ENCODE measurements at regions not wholly inside any gene's neighbourhood (a gene's known extent, or its start where the extent isn't known, plus 50 kb on each side); places are given as distances from the start of the nearest gene placed in this dataset.

DNA sequence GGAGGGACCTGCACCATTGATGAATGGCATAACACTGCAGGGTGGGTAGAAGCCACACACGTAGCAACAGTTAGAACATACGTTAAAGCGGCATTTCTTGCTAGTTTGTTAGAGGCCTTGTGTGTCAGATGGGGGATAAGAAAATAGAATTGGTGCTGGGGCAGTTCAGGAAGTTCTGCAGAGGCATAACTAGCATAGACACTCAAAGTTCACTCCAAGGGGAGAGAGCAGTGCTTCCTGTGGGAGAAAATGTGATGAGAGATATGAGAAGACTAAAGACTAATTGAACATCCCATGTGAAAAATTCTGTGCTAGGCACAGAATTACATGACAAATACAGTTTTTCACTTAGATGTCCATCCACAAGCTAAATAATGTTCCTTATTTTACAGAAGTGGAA, 327.1 kb downstream of the ZNF621 start:
- H3K27me3 ChIP-seq (ENCODE audit: control insufficient read depth, insufficient read depth, low read length), result no peaks in the 10 kb centered on the region
- H3K79me2 ChIP-seq, result no peaks in the 10 kb centered on the region
- no peak overlapping the region for H3K27ac ChIP-seq
- no peak overlapping the region for H3K4me2 ChIP-seq (ENCODE audit: low read length)
- no peak for TF ChIP-seq CTCF (IDR thresholded peaks at IDR 0.05)
- H3K36me3 ChIP-seq (ENCODE audit: control insufficient read depth, insufficient read depth, low read length), result no peaks in the 10 kb centered on the region
- no peaks in the 10 kb centered on the region for H3K9me3 ChIP-seq (ENCODE audit: control insufficient read depth, low read length)
- no peak overlapping the region for H2AFZ ChIP-seq
- no peak overlapping the region for H3K9ac ChIP-seq
- no peak overlapping the region for H3K4me3 ChIP-seq (ENCODE audit: low read depth, low read length)
- no peaks in the 10 kb centered on the region for H3K4me1 ChIP-seq

DNA sequence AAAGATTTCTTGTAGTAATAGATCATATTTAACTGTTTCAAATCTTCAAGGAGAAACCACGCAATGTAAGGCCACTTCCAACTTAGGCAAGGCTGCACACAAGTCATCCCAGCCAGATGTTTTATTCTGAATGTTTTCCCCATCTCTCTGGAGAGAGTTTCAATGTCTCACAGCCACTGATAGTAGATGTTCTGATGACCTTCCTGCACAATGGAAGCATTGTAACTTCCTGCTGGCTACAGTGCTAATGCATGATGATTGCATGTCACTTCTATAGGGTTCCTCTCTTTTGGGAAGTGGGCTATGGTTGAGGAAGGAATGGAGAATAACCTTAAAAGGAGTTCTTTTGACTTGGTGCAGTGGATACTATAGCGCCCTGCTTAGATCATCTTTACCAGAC, 328.0 kb downstream of the ZNF621 start:
- no peak overlapping the region for H2AFZ ChIP-seq
- no peak overlapping the region for H3K4me2 ChIP-seq (ENCODE audit: low read length)
- H3K27me3 ChIP-seq (ENCODE audit: control insufficient read depth, insufficient read depth, low read length), result no peaks in the 10 kb centered on the region
- H3K27ac ChIP-seq, result no peak overlapping the region
- H3K4me3 ChIP-seq (ENCODE audit: low read depth, low read length), result no peak overlapping the region
- no peaks in the 10 kb centered on the region for H3K4me1 ChIP-seq
- H3K9me3 ChIP-seq (ENCODE audit: control insufficient read depth, low read length), result no peaks in the 10 kb centered on the region
- no peak for TF ChIP-seq CTCF (IDR thresholded peaks at IDR 0.05)
- no peaks in the 10 kb centered on the region for H3K79me2 ChIP-seq
- no peaks in the 10 kb centered on the region for H3K36me3 ChIP-seq (ENCODE audit: control insufficient read depth, insufficient read depth, low read length)
- H3K9ac ChIP-seq, result no peak overlapping the region

DNA sequence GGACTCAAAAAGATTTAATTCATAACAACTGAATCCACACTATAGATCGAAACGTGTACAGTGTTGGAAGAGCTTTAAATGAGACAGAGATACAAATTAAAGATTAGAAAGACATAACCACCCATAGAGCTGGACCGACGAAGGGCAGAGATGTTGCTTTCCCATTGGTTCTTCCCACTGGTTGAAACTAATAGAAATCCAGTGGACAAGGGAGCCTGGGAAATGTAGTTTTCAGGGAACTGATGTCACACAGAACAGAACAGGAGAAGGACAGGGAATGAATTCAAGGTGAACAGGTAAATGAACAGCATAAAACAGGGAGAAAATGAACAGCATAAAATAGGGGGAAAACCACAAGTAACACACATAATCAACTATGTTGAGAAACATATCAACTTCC, 328.7 kb downstream of the ZNF621 start:
- Histone ChIP-seq H3K9me3 (ENCODE audit: control insufficient read depth, low read length) (no peaks in the 10 kb centered on the region), H3K4me1 (no peaks in the 10 kb centered on the region), H3K27ac (no peak overlapping the region), H3K36me3 (ENCODE audit: control insufficient read depth, insufficient read depth, low read length) (no peaks in the 10 kb centered on the region), H3K4me2 (ENCODE audit: low read length) (no peak overlapping the region), H3K9ac (no peak overlapping the region), H3K4me3 (ENCODE audit: low read depth, low read length) (no peak overlapping the region), H3K27me3 (ENCODE audit: control insufficient read depth, insufficient read depth, low read length) (no peaks in the 10 kb centered on the region), H2AFZ (no peak overlapping the region), H3K79me2 (no peaks in the 10 kb centered on the region)
- no peak for TF ChIP-seq CTCF (IDR thresholded peaks at IDR 0.05)

GRCh38 chr3:40855871-40856270, 331.1 kb downstream of the ZNF621 start:
- H3K79me2 ChIP-seq, result no peaks in the 10 kb centered on the region
- H3K4me3 ChIP-seq (ENCODE audit: low read depth, low read length), result no peak overlapping the region
- no peaks in the 10 kb centered on the region for H3K36me3 ChIP-seq (ENCODE audit: control insufficient read depth, insufficient read depth, low read length)
- H3K4me1 ChIP-seq, result no peaks in the 10 kb centered on the region
- H3K9me3 ChIP-seq (ENCODE audit: control insufficient read depth, low read length), result no peaks in the 10 kb centered on the region
- no peak for TF ChIP-seq CTCF (IDR thresholded peaks at IDR 0.05)
- no peak overlapping the region for H2AFZ ChIP-seq
- H3K27ac ChIP-seq, result no peak overlapping the region
- H3K27me3 ChIP-seq (ENCODE audit: control insufficient read depth, insufficient read depth, low read length), result no peaks in the 10 kb centered on the region
- no peak overlapping the region for H3K9ac ChIP-seq
- H3K4me2 ChIP-seq (ENCODE audit: low read length), result no peak overlapping the region

GRCh38 chr3:40858364-40859115, 333.8 kb downstream of the ZNF621 start:
- H3K4me2 ChIP-seq (ENCODE audit: low read length), result no peak overlapping the region
- no peak overlapping the region for H2AFZ ChIP-seq
- no peaks in the 10 kb centered on the region for H3K36me3 ChIP-seq (ENCODE audit: control insufficient read depth, insufficient read depth, low read length)
- H3K4me1 ChIP-seq, result no peaks in the 10 kb centered on the region
- H3K27ac ChIP-seq, result no peak overlapping the region
- no peak for TF ChIP-seq CTCF (IDR thresholded peaks at IDR 0.05)
- H3K9ac ChIP-seq, result no peak overlapping the region
- no peaks in the 10 kb centered on the region for H3K79me2 ChIP-seq
- H3K27me3 ChIP-seq (ENCODE audit: control insufficient read depth, insufficient read depth, low read length), result no peaks in the 10 kb centered on the region
- no peak overlapping the region for H3K4me3 ChIP-seq (ENCODE audit: low read depth, low read length)
- H3K9me3 ChIP-seq (ENCODE audit: control insufficient read depth, low read length), result no peaks in the 10 kb centered on the region
